Panc1 (cell line): ENCODE measurements at regions not wholly inside any gene's neighbourhood (a gene's known extent, or its start where the extent isn't known, plus 50 kb on each side); places are given as distances from the start of the nearest gene placed in this dataset.

Experiments
- POLR2AphosphoS5 ChIP-seq: IDR thresholded peaks from 2 replicates; pipeline ENCODE4 v1.6.1; 2012; ENCODE audit warnings: mild to moderate bottlenecking, low read depth, low read length, moderate library complexity
- TF ChIP-seq, protein P1 (sequence below): fragments of 450-650 bp; IDR thresholded peaks from 2 replicates; pipeline ENCODE4 v1.5.1; 2017; ENCODE audit warnings: mild to moderate bottlenecking

DNA sequence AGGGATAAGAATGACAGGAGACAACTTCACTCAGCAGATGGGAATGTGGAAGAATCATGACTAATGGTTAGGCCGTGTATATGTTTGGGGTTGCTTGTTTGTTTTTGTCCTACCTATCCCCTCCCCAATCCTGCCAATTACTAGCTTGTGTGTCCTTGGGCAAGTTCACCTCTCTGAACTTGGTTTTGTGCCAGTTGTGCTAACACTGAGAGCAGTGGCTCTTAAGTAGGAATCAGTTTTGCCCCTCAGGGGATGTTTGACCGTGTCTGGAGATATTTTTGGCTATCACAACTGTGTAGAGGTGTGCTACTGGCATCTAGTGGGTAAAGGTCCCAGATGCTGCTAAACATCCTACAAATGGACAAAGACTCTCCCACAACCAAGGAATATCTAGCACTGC is 287.0 kb downstream of the DMRT2 start:
- TF ChIP-seq, protein P1, sequence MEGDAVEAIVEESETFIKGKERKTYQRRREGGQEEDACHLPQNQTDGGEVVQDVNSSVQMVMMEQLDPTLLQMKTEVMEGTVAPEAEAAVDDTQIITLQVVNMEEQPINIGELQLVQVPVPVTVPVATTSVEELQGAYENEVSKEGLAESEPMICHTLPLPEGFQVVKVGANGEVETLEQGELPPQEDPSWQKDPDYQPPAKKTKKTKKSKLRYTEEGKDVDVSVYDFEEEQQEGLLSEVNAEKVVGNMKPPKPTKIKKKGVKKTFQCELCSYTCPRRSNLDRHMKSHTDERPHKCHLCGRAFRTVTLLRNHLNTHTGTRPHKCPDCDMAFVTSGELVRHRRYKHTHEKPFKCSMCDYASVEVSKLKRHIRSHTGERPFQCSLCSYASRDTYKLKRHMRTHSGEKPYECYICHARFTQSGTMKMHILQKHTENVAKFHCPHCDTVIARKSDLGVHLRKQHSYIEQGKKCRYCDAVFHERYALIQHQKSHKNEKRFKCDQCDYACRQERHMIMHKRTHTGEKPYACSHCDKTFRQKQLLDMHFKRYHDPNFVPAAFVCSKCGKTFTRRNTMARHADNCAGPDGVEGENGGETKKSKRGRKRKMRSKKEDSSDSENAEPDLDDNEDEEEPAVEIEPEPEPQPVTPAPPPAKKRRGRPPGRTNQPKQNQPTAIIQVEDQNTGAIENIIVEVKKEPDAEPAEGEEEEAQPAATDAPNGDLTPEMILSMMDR, result no peak
- TF ChIP-seq POLR2AphosphoS5, result no peak
